Astrocyte (in vitro differentiated cells and primary cell): ENCODE measurements at regions not wholly inside any gene's neighbourhood (a gene's known extent, or its start where the extent isn't known, plus 50 kb on each side); places are given as distances from the start of the nearest gene placed in this dataset.
A peak's percentile ranks its signal among the peaks of the same experiment; 100 is the strongest.

Experiments
- DNase-seq: peaks from one replicate; pipeline ENCODE4 v3.0.0-alpha.2; 2010; ENCODE audit warnings: low read depth
- FAIRE-seq: peaks from 2 replicates; lab custom pipeline; 2011; peaks lifted over from hg19 to GRCh38; lab: Jason Lieb, UNC
- H2AFZ ChIP-seq: 2 replicates; pipeline ENCODE4 v1.6.0; 2012; ENCODE audit warnings: low read depth, low read length, inconsistent platforms
- H3K27ac ChIP-seq: 2 replicates; pipeline ENCODE4 v1.5.1; 2011; ENCODE audit warnings: low read depth, low read length, inconsistent platforms
- H3K27me3 ChIP-seq: 2 replicates; pipeline ENCODE4 v1.6.0; 2011; ENCODE audit warnings: low read length, inconsistent platforms; ENCODE audit not compliant: insufficient read depth
- H3K36me3 ChIP-seq: 2 replicates; pipeline ENCODE4 v1.5.1; 2011; ENCODE audit warnings: low read length, inconsistent platforms; ENCODE audit not compliant: insufficient read depth
- H3K4me1 ChIP-seq: 2 replicates; pipeline ENCODE4 v1.5.1; 2011; ENCODE audit warnings: low read length, inconsistent platforms; ENCODE audit not compliant: insufficient read depth
- H3K4me2 ChIP-seq: 2 replicates; pipeline ENCODE4 v1.6.0; 2012; ENCODE audit warnings: low read length, inconsistent platforms
- H3K4me3 ChIP-seq: 2 replicates; pipeline ENCODE4 v1.5.1; 2011; ENCODE audit warnings: low read depth, mild to moderate bottlenecking, low read length, inconsistent platforms; ENCODE audit not compliant: insufficient read depth
- H3K79me2 ChIP-seq: 2 replicates; pipeline ENCODE4 v1.6.0; 2012; ENCODE audit warnings: mild to moderate bottlenecking, low read length, inconsistent platforms; ENCODE audit not compliant: insufficient read depth
- H3K9ac ChIP-seq: 2 replicates; pipeline ENCODE4 v1.6.0; 2012; ENCODE audit warnings: mild to moderate bottlenecking, low read length, inconsistent platforms
- H3K9me3 ChIP-seq: 2 replicates; pipeline ENCODE4 v1.5.1; 2012; ENCODE audit warnings: low read depth, mild to moderate bottlenecking, low read length, inconsistent platforms; ENCODE audit not compliant: insufficient read depth
- H4K20me1 ChIP-seq: 2 replicates; pipeline ENCODE4 v1.6.0; 2012; ENCODE audit warnings: low read length, inconsistent platforms; ENCODE audit not compliant: insufficient read depth
- H3K27ac Mint-ChIP-seq: one replicate; pipeline ENCODE4 v1.8.0; 2021; ENCODE audit warnings: mild to moderate bottlenecking, mixed read lengths; ENCODE audit not compliant: unreplicated experiment
- H3K27me3 Mint-ChIP-seq: one replicate; pipeline ENCODE4 v1.8.0; 2021; ENCODE audit warnings: low read depth, mixed read lengths; ENCODE audit not compliant: unreplicated experiment
- H3K36me3 Mint-ChIP-seq: one replicate; pipeline ENCODE4 v1.8.0; 2021; ENCODE audit warnings: low read depth, mixed read lengths; ENCODE audit not compliant: unreplicated experiment
- H3K4me1 Mint-ChIP-seq: one replicate; pipeline ENCODE4 v1.8.0; 2021; ENCODE audit warnings: low read depth, mixed read lengths; ENCODE audit not compliant: unreplicated experiment
- H3K4me3 Mint-ChIP-seq: one replicate; pipeline ENCODE4 v1.8.0; 2021; ENCODE audit warnings: mild to moderate bottlenecking, moderate library complexity, mixed read lengths; ENCODE audit not compliant: unreplicated experiment
- H3K9me3 Mint-ChIP-seq: one replicate; pipeline ENCODE4 v1.8.0; 2021; ENCODE audit warnings: mild to moderate bottlenecking, mixed read lengths; ENCODE audit not compliant: unreplicated experiment
- EZH2 ChIP-seq: IDR thresholded peaks from 2 replicates; pipeline ENCODE4 v1.6.1; 2012; ENCODE audit warnings: mild to moderate bottlenecking, low read length, inconsistent platforms; ENCODE audit not compliant: insufficient read depth
- TF ChIP-seq, protein P1 (sequence below): IDR thresholded peaks from 2 replicates; pipeline ENCODE4 v1.5.1; 2011; ENCODE audit warnings: low read depth, mild to moderate bottlenecking, inconsistent platforms, low read length, moderate library complexity; ENCODE audit not compliant: insufficient read depth

DNA sequence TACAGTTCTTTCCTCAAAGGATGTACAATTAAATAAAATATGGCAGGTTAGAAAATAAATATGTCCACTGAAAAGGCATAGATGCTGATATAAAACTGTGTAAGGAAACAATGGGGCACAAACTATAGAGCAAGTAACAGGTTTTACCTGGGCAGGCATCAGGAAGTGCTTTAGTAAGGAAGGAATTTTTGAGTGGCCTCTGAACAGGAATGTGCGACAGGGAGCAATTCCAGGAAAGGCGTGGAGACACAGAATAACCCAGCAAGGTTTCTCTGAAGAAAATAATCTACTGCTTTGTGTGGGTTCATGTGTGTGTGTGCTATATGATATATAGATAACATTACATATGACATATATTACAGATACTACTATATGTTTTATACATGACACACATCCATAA, 128.4 kb downstream of the RGS21 start:
- Histone ChIP-seq H3K4me3 (no peak overlapping the region), H3K79me2 (no peaks in the 10 kb centered on the region), H2AFZ (no peak overlapping the region), H3K27me3 (no peaks in the 10 kb centered on the region), H3K9ac (no peak overlapping the region), H4K20me1 (no peaks in the 10 kb centered on the region), H3K27ac (no peak overlapping the region), H3K4me1 (peaks cover 13% of the 10 kb centered on the region), H3K9me3 (no peaks in the 10 kb centered on the region), H3K36me3 (no peaks in the 10 kb centered on the region), H3K4me2 (no peak overlapping the region)
- H3K4me3 Mint-ChIP-seq: no peak overlapping the region
- H3K4me1 Mint-ChIP-seq: peaks cover 20% of the 10 kb centered on the region
- FAIRE-seq (no peak), DNase-seq (no peak)
- no peaks in the 10 kb centered on the region for H3K27me3 Mint-ChIP-seq
- H3K27ac Mint-ChIP-seq: no peak overlapping the region
- no peaks in the 10 kb centered on the region for H3K36me3 Mint-ChIP-seq
- no peaks in the 10 kb centered on the region for H3K9me3 Mint-ChIP-seq
- TF ChIP-seq, protein P1, sequence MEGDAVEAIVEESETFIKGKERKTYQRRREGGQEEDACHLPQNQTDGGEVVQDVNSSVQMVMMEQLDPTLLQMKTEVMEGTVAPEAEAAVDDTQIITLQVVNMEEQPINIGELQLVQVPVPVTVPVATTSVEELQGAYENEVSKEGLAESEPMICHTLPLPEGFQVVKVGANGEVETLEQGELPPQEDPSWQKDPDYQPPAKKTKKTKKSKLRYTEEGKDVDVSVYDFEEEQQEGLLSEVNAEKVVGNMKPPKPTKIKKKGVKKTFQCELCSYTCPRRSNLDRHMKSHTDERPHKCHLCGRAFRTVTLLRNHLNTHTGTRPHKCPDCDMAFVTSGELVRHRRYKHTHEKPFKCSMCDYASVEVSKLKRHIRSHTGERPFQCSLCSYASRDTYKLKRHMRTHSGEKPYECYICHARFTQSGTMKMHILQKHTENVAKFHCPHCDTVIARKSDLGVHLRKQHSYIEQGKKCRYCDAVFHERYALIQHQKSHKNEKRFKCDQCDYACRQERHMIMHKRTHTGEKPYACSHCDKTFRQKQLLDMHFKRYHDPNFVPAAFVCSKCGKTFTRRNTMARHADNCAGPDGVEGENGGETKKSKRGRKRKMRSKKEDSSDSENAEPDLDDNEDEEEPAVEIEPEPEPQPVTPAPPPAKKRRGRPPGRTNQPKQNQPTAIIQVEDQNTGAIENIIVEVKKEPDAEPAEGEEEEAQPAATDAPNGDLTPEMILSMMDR: no peak
- no peak for TF ChIP-seq EZH2

DNA sequence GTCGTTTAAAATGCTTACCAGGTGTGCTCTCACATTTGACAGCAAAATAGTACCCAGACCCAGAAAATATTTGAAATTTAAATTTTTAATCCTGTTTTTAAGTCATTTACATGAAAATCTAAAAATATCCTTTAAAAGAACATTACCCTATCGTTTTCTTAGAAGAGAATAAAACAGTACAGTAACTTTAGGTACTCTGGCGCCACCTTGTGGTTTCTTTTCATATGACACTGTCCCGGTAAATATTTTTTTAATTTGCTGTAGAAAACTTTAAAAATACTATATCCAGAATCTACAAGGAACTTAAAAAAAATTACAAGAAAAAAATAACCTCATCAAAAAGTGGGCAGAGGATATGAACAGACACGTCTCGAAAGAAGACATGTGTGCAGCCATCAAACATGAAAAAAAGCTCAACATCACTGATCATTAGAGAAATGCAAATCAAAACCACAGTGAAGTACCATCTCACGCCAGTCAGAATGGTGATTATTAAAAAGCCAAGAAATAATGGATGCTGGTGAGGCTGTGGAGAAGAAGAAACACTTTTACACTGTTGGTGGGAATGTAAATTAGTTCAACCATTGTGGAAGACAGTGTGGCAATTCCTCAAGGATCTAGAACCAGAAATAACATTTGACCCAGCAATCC, 129.2 kb downstream of the RGS21 start:
- H3K4me3 Mint-ChIP-seq: no peak overlapping the region

More for the DNA sequence above, 129.2 kb downstream of the RGS21 start:
- Histone ChIP-seq H3K27me3 (no peaks in the 10 kb centered on the region), H4K20me1 (no peaks in the 10 kb centered on the region), H3K4me2 (no peak overlapping the region), H3K9me3 (no peaks in the 10 kb centered on the region), H2AFZ (no peak overlapping the region), H3K36me3 (no peaks in the 10 kb centered on the region), H3K79me2 (no peaks in the 10 kb centered on the region), H3K4me3 (no peak overlapping the region), H3K4me1 (peaks cover 13% of the 10 kb centered on the region), H3K9ac (no peak overlapping the region), H3K27ac (no peak overlapping the region)
- Mint-ChIP-seq H3K36me3 (no peaks in the 10 kb centered on the region), H3K27ac (peak overlapping the region; percentile 51), H3K27me3 (no peaks in the 10 kb centered on the region), H3K9me3 (no peaks in the 10 kb centered on the region), H3K4me1 (peaks cover 20% of the 10 kb centered on the region)
- DNase-seq (peak; percentile 30), FAIRE-seq (no peak)
- TF ChIP-seq EZH2: no peak
- TF ChIP-seq, protein P1: peak; percentile 70
